IPS-15b (cell line): ENCODE measurements at regions not wholly inside any gene's neighbourhood (a gene's known extent, or its start where the extent isn't known, plus 50 kb on each side); places are given as distances from the start of the nearest gene placed in this dataset.

ENCODE experiments used
- H3K27me3 ChIP-seq: one replicate; pipeline ENCODE4 v1.6.1; 2013; ENCODE audit warnings: low read length; ENCODE audit not compliant: control insufficient read depth, insufficient read depth
- H3K36me3 ChIP-seq: one replicate; pipeline ENCODE4 v1.6.1; 2013; ENCODE audit warnings: low read length; ENCODE audit not compliant: control insufficient read depth, insufficient read depth
- H3K4me1 ChIP-seq: one replicate; pipeline ENCODE4 v1.6.1; 2013; ENCODE audit warnings: mild to moderate bottlenecking, low read length; ENCODE audit not compliant: control insufficient read depth, insufficient read depth
- H3K4me3 ChIP-seq: one replicate; pipeline ENCODE4 v1.5.1; 2013; ENCODE audit warnings: low read depth, low read length
- H3K9ac ChIP-seq: one replicate; pipeline ENCODE4 v1.6.1; 2013; ENCODE audit warnings: low read depth, mild to moderate bottlenecking, low read length
- H3K9me3 ChIP-seq: one replicate; pipeline ENCODE4 v1.6.1; 2013; ENCODE audit warnings: mild to moderate bottlenecking, low read length; ENCODE audit not compliant: control insufficient read depth, insufficient read depth

DNA sequence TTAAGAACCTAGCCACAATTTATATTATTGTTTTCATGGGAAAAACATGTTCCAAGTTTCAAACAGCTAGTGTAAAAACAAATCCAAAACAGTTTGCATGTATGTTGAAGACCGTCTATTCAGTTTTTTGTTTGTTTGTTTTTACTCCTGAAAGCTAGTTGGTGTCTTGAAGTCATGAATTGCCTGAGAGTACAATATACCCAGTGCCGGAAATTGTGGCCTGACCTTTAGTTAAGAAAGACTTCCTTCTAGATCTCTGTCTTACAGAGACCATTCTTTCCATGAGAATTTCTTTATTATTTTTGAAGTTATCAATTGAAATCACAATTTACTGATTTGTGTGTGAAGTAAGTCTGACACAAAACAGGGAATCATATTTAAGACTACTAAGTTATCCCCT, 474.8 kb downstream of the KCNJ2 start:
- H3K4me3 ChIP-seq: no peak overlapping the region
- no peaks in the 10 kb centered on the region for H3K27me3 ChIP-seq
- H3K9ac ChIP-seq: no peak overlapping the region
- H3K4me1 ChIP-seq: no peaks in the 10 kb centered on the region
- H3K9me3 ChIP-seq: no peaks in the 10 kb centered on the region
- no peaks in the 10 kb centered on the region for H3K36me3 ChIP-seq

- no peaks in the 10 kb centered on the region for H3K9me3 ChIP-seq
- H3K27me3 ChIP-seq: no peaks in the 10 kb centered on the region
- no peaks in the 10 kb centered on the region for H3K4me1 ChIP-seq
- H3K4me3 ChIP-seq: no peak overlapping the region
- H3K36me3 ChIP-seq: no peaks in the 10 kb centered on the region
- H3K9ac ChIP-seq: no peak overlapping the region
Measured at GRCh38 chr17:70646673-70647072, 477.3 kb downstream of the KCNJ2 start.

- Histone ChIP-seq H3K27me3 (no peaks in the 10 kb centered on the region), H3K36me3 (no peaks in the 10 kb centered on the region), H3K9ac (no peak overlapping the region), H3K4me1 (no peaks in the 10 kb centered on the region), H3K4me3 (no peak overlapping the region), H3K9me3 (no peaks in the 10 kb centered on the region)
Measured at GRCh38 chr17:70648166-70648565, 478.8 kb downstream of the KCNJ2 start.

- no peaks in the 10 kb centered on the region for H3K36me3 ChIP-seq
- H3K9me3 ChIP-seq: no peaks in the 10 kb centered on the region
- no peak overlapping the region for H3K4me3 ChIP-seq
- no peaks in the 10 kb centered on the region for H3K27me3 ChIP-seq
- H3K9ac ChIP-seq: no peak overlapping the region
- H3K4me1 ChIP-seq: no peaks in the 10 kb centered on the region
Measured at GRCh38 chr17:70653850-70654249, 484.5 kb downstream of the KCNJ2 start.

DNA sequence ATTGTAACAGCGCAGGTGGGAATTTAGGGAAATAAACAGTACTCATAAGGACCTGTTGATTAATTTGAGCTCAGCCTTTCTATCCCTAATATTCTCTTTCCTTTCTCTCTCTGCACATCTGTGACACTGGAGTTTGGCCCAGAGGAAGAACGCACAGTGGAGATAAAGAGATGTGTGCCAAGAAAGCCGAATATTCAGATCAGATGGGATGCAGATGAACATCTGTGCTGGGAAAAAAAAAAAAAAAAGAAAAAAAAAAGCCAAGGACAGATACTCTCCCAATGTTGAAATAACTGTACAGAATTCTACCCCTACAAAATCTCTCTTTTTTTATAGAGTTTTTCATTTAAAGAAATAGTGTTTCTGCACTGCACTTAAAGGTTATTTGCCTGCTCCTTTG, 485.4 kb downstream of the KCNJ2 start:
- Histone ChIP-seq H3K27me3 (no peaks in the 10 kb centered on the region), H3K9me3 (no peaks in the 10 kb centered on the region), H3K36me3 (no peaks in the 10 kb centered on the region), H3K4me1 (no peaks in the 10 kb centered on the region), H3K9ac (no peak overlapping the region), H3K4me3 (no peak overlapping the region)

DNA sequence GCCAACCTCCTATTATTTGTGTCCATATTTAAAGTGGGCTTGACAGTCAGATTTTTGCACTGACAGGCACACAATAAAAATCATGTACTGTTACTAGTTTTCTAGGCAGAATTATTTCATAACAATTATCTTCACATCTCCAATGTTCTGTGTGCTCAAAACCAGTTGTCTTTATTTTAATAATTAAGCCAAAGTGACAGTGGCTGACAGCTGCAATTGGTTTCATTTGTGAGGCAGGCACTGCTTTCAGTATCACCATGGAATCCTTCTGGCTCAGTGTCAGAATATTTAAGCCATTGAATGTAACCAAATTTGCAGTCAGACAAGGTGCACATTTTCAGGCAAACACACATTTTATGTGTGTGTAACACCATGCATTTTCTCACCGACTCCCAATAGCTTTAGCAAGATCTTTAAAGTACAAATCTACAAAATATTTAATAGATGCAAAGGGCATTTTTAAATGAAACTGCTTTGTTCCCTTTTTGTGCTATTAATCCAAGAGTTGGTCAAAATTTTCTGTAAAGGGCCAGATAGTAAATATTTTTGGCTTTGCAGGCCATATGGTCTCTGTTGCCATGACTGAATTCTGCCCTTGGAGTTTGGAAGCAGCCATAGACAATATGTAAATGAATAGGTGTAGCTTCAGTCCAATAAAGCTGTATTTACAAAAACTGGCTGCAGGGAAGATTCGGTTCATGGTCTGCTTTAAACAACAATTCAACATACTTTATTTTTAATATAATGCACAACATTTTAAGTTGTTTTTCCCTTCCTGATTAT, 486.0 kb downstream of the KCNJ2 start:
- Histone ChIP-seq H3K4me1 (no peaks in the 10 kb centered on the region), H3K4me3 (no peak overlapping the region), H3K9me3 (no peaks in the 10 kb centered on the region), H3K27me3 (no peaks in the 10 kb centered on the region), H3K9ac (no peak overlapping the region), H3K36me3 (no peaks in the 10 kb centered on the region)

- H3K4me3 ChIP-seq: no peak overlapping the region
- no peak overlapping the region for H3K9ac ChIP-seq
- H3K27me3 ChIP-seq: no peaks in the 10 kb centered on the region
- no peaks in the 10 kb centered on the region for H3K9me3 ChIP-seq
- H3K36me3 ChIP-seq: no peaks in the 10 kb centered on the region
- H3K4me1 ChIP-seq: no peaks in the 10 kb centered on the region
Measured at GRCh38 chr17:70658317-70658716, 489.0 kb downstream of the KCNJ2 start.

GRCh38 chr17:70658840-70659239, 489.5 kb downstream of the KCNJ2 start:
- H3K4me1 ChIP-seq: no peaks in the 10 kb centered on the region
- no peaks in the 10 kb centered on the region for H3K27me3 ChIP-seq
- H3K36me3 ChIP-seq: no peaks in the 10 kb centered on the region
- H3K9ac ChIP-seq: no peak overlapping the region
- H3K9me3 ChIP-seq: no peaks in the 10 kb centered on the region
- no peak overlapping the region for H3K4me3 ChIP-seq

GRCh38 chr17:70661342-70662222, 492.2 kb downstream of the KCNJ2 start:
- H3K4me3 ChIP-seq: no peak overlapping the region
- no peak overlapping the region for H3K9ac ChIP-seq
- H3K27me3 ChIP-seq: no peaks in the 10 kb centered on the region
- H3K4me1 ChIP-seq: no peaks in the 10 kb centered on the region
- H3K9me3 ChIP-seq: no peaks in the 10 kb centered on the region
- H3K36me3 ChIP-seq: no peaks in the 10 kb centered on the region

GRCh38 chr17:70668276-70668937, 499.1 kb downstream of the KCNJ2 start:
- Histone ChIP-seq H3K4me1 (no peaks in the 10 kb centered on the region), H3K4me3 (no peak overlapping the region)

GRCh38 chr17:70668938-70669778, 499.8 kb downstream of the KCNJ2 start:
- H3K9ac ChIP-seq: no peak overlapping the region
- H3K4me3 ChIP-seq: no peak overlapping the region
- no peaks in the 10 kb centered on the region for H3K9me3 ChIP-seq
- no peaks in the 10 kb centered on the region for H3K36me3 ChIP-seq
- H3K27me3 ChIP-seq: no peaks in the 10 kb centered on the region
- H3K4me1 ChIP-seq: no peaks in the 10 kb centered on the region

More at GRCh38 chr17:70668276-70668937, 499.1 kb downstream of the KCNJ2 start:
- H3K27me3 ChIP-seq: no peaks in the 10 kb centered on the region
- H3K9ac ChIP-seq: no peak overlapping the region
- H3K36me3 ChIP-seq: no peaks in the 10 kb centered on the region
- H3K9me3 ChIP-seq: no peaks in the 10 kb centered on the region
